HL-60 (cell line): ENCODE measurements at regions not wholly inside any gene's neighbourhood (a gene's known extent, or its start where the extent isn't known, plus 50 kb on each side); places are given as distances from the start of the nearest gene placed in this dataset.

ENCODE experiments used
- DNase-seq, 2 experiments: peaks; one replicate each; pipeline ENCODE4 v3.0.0-alpha.2; 2010 to 2020; ENCODE audit warnings: low read depth in 1 of 2, low spot score in 1 of 2
- H3K27ac ChIP-seq: fragments of 250-450 bp; sonication (Bioruptor Pico); replicated peaks from 2 replicates; pipeline ENCODE4 v1.5.1; 2020; ENCODE audit warnings: mild to moderate bottlenecking, moderate library complexity
- H3K27me3 ChIP-seq: fragments of 250-450 bp; sonication (Bioruptor Pico); 2 replicates; pipeline ENCODE4 v1.5.1; 2021; ENCODE audit warnings: mild to moderate bottlenecking, moderate library complexity; ENCODE audit not compliant: insufficient read depth, poor library complexity, severe bottlenecking
- H3K4me3 ChIP-seq: replicated peaks from 2 replicates; pipeline ENCODE4 v1.5.1; 2011; ENCODE audit warnings: mild to moderate bottlenecking, control low read depth, low read length; ENCODE audit not compliant: insufficient read depth
- CTCF ChIP-seq: IDR thresholded peaks from one replicate; pipeline ENCODE4 v1.5.1; 2011; ENCODE audit warnings: low read length, control low read depth, inconsistent platforms; ENCODE audit not compliant: insufficient read depth
- GABPA ChIP-seq: IDR thresholded peaks from 2 replicates; pipeline ENCODE4 v1.6.1; 2012; ENCODE audit warnings: low read depth
- POLR2AphosphoS5 ChIP-seq: IDR thresholded peaks from 2 replicates; pipeline ENCODE4 v1.6.1; 2012; ENCODE audit warnings: low read depth
- REST ChIP-seq: IDR thresholded peaks from 2 replicates; pipeline ENCODE4 v1.6.1; 2012; ENCODE audit warnings: low read depth; ENCODE audit not compliant: insufficient replicate concordance
- SPI1 ChIP-seq: IDR thresholded peaks from 2 replicates; pipeline ENCODE4 v1.6.1; 2012; ENCODE audit warnings: low read depth, mild to moderate bottlenecking, borderline replicate concordance

GRCh38 chr3:22210693-22211092 is 459.7 kb upstream of the ZNF385D start:
- Histone ChIP-seq H3K27ac (no peak overlapping the region), H3K27me3 (no peaks in the 10 kb centered on the region), H3K4me3 (no peak overlapping the region)
- TF ChIP-seq POLR2AphosphoS5 (no peak), CTCF (no peak), SPI1 (no peak), GABPA (no peak), REST (no peak)
- no peak for DNase-seq

- no peak for DNase-seq
- Histone ChIP-seq H3K27me3 (peaks cover 3% of the 10 kb centered on the region), H3K27ac (no peak overlapping the region), H3K4me3 (no peak overlapping the region)
- TF ChIP-seq POLR2AphosphoS5 (no peak), SPI1 (no peak), GABPA (no peak), REST (no peak), CTCF (no peak)
These were observed 465.6 kb upstream of the ZNF385D start for GRCh38 chr3:22216601-22217000.

GRCh38 chr3:22225161-22225560 is 474.2 kb upstream of the ZNF385D start:
- no peak overlapping the region for H3K27ac ChIP-seq
- DNase-seq: no peak
- H3K27me3 ChIP-seq: no peaks in the 10 kb centered on the region
- no peak overlapping the region for H3K4me3 ChIP-seq
- no peak for TF ChIP-seq POLR2AphosphoS5
- TF ChIP-seq CTCF: no peak
- TF ChIP-seq GABPA: no peak
- no peak for TF ChIP-seq REST
- no peak for TF ChIP-seq SPI1
